CD4-positive, alpha-beta T cell treated with Interferon alpha-2 for 1 hour (primary cell): ENCODE measurements at regions not wholly inside any gene's neighbourhood (a gene's known extent, or its start where the extent isn't known, plus 50 kb on each side); places are given as distances from the start of the nearest gene placed in this dataset.

Experiments
- DNase-seq, 2 donors: peaks; one replicate each; pipeline ENCODE4 v3.0.0-alpha.2; 2020 to 2022

DNA sequence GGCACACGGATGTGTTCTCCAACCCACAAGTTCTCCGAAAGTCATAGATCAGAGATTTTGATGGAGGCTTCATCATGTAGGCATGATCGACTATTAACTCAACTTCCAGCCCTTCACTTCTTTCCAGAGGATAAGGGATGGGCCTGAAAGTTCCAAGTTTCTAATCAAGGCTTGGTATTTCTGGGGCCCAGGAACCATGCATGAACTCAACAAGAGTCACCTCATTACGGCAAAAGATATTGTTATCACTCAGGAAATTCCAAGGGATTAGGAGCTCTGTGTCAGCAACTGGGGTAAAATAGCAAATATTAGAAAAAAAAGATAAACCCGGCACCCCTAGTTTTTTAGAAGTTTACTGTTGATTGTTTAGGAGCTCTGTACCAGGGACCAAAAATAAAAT lies 240.1 kb upstream of the PPP1R2C start:
- no peak for DNase-seq

- DNase-seq, result no peak
These were observed 241.1 kb upstream of the PPP1R2C start for GRCh38 chrX:43019021-43019420.

DNA sequence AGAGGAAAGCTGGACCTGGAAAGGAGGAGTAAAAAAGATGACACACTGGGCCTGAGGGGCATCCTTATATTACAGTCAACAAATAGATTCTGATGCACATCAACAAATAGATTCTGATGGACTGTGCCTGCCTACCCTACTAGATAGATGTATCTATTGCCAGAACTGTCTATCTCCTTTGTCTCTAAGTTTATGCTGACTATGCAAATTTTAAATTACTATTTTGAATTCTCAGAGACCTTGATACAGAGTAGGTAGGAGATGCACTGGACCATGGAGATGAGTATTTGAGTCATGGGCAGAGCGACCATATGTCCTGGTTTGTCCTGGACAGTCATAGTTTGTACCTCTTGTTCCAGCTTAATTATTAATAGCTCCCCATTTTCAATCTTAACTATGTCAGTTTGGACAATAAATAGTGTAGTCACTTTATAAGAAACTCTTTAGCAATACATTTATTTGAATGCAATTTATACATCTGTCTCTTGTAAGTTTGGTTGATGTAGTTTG lies 247.9 kb upstream of the PPP1R2C start:
- DNase-seq, result no peak

GRCh38 chrX:43064096-43064495 lies 286.1 kb upstream of the PPP1R2C start:
- no peak for DNase-seq

DNA sequence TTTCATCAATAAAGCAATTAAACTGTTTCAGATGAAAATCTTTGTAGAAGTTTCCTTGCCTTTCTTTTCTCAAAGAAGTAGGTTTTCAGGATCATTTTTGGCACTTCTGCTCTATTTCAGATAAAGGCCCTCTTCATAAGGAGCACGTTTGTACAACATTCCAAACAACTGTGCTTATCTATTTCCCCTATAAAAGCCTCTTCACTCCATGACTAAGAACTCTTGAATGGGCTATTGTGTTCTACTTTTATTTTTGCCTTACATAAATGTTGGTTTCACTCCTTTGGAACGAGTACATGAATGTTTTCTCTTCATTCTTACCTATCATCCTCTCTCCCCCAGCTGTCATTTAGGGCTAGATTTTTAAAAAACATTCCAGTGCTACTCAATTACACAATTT lies 288.0 kb upstream of the PPP1R2C start:
- DNase-seq, result no peak

DNA sequence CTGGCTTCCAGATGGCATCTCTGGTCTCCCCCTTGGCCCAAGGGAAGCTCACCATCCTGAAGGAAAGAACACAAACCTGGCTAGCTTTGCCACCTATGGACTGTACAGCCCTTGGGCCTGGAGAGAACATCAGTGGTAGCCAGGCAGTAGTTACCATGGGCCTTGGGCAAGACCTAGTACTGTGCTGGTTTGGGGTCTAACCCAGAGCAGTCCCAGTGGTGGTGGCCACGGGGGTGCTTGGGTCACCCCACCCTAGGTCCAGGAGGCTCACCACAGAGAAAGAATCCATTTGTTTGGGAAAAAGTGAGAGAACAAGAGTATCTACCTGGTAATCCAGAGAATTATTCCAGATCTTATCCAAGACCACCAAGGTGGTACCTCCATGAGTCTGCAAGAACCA lies 290.7 kb upstream of the PPP1R2C start:
- DNase-seq, result no peak

DNA sequence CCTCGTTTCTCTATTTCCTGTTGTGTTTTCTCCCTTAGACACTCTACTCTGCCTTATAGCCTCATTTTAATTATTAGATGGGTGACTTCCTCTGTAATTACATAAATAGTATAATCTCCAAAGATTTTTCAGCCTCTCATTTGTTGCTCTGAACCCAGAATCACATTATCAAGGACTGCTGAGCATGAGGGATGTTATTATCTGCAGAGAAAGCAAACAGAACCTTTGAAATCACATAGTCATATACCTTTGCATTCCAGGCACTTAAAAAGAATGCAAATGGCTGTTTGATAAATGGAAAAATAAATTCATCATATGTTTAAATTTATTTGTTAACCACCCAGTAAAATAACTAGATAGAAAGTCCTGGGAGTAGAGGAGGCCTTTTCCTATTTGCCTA lies 305.1 kb upstream of the PPP1R2C start:
- DNase-seq, result no peak

GRCh38 chrX:43087830-43088229 lies 309.9 kb upstream of the PPP1R2C start:
- no peak for DNase-seq

- no peak for DNase-seq
These were observed 318.9 kb upstream of the PPP1R2C start for GRCh38 chrX:43096830-43097229.

DNA sequence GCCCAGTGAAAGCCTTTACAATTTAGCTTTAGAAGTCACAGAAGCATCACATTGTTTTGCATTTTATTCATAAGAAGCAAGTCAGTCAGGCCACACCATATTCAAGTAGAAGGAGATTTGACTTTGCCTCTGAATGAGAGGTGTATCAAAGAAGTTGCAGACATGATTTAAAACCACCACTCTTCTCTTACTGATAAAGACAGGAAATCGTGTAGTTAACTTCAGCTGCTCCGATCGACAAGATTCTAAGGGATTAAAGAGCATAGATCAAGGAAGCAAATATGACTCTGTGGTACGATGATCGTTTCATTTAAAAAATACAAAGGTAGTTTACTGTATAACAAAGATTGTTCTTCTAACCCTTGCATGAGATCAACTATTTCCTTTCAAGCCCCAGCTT lies 328.0 kb upstream of the PPP1R2C start:
- DNase-seq, result no peak

GRCh38 chrX:43108828-43109227 lies 330.9 kb upstream of the PPP1R2C start:
- DNase-seq, result no peak

GRCh38 chrX:43121637-43122036 lies 343.7 kb upstream of the PPP1R2C start:
- peak in 1 of 2 donors; percentile 18 for DNase-seq

DNA sequence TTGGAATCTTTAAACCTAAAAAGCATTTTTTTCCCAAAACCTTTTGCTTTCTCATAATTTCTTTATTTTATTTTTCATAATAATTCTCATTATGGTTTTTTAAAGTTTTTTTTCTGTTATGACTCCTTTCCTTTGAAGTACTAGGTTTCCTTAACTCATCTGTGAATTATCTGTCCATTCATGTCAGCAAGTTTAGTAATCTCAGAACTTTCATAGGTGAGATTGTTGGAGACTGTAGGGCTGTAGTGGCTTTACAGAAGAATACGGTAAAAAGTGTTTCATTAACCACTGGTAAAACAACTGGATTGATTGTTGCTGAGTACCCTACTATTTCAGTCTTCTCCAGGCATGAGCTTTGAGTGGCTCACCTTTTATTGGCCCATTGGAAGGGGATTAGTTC lies 361.7 kb upstream of the PPP1R2C start:
- no peak for DNase-seq

GRCh38 chrX:43140582-43140981 lies 362.6 kb upstream of the PPP1R2C start:
- DNase-seq, result no peak

DNA sequence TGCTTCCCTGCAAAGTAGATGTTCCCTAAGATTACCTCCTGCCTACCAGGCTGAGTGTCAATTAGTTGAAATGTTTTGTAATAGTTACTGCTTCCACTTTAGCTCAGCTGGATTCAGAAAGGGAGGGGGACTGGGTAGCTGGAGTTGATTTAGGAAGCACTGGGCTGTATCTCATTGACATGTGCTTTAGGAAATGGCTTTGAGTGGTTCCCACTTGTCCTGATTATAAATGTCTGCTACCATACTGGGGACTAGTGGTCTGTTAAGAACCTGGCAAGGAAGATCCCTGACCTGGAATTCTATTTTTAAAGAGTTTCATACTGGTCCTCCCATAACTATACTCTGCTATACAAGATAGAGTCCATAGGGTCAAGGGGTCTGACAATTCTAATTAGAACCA lies 363.9 kb upstream of the PPP1R2C start:
- DNase-seq, result no peak

DNA sequence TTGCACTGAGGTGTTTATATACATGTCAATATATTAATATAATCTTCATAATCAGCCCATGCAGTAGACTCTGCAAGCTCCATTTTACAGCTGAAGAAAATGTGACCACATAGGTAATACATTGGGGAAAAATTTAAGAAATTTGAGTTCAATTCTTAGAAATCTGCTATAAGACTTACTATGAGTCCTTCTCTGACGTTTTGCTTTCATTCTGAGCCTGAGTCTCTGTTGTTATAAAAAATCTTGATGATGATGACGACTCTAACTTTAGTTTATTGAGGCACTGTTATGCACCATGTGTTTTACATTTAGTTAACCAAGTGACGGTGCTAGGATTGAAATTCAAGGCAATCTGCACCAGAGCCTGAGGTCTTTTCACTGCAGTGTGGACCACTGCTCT lies 370.3 kb upstream of the PPP1R2C start:
- DNase-seq, result no peak

GRCh38 chrX:43165343-43165920 lies 387.5 kb upstream of the PPP1R2C start:
- no peak for DNase-seq

DNA sequence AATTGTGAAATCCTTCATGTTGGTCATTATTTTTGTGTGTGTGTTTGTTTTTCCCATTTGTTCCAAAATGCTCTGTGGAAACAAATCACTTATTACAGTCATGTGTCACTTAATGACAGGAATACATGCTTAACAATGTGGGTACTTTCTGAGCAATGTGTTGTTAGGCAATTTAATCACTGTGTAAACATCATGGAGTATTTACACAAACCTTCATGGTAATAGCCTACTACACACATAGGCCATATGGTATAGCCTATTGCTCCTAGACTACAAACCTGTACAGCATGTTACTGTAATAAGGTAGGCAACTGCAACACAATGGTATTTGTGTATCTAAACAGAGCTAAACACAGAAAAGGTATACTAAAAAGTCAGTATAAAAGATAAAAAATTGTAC lies 388.9 kb upstream of the PPP1R2C start:
- no peak for DNase-seq

DNA sequence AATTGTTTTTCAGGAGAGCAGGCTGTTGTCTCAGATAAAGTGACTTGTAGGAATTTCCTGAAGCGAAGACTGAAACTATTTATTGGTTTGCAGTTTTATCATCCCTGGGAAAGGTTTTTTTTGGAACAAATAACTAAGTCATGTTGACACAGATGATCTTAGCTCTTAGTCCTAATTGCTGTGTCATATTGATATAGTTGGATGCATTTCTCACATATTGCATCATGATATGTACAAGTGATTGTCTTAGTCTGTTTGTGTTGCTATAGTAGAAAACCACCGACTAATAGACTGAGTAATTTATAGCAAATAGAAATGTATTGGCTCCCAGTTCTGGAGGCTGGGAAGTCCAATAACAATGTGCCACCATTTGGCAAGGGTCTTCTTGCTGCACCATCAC lies 397.5 kb upstream of the PPP1R2C start:
- DNase-seq, result no peak

- no peak for DNase-seq
These were observed 398.7 kb upstream of the PPP1R2C start for GRCh38 chrX:43176686-43177085.

DNA sequence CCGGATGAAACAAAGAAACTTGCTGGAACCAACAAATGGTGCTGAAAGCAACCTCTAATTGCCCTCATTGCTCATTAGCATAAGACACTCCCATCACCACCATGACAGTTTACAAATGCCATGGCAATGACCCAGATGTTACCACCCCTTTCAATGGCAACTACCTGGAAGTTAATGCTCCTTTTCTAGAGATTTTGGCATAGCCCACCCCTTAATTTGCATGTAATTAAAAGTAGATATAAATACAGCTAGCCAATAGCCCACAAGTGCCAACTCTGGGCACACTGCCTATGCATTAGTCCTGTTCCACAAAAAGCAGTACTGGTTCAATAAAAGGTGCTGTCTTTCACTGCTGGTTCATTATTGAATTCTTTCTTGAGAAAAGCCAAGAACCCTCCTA lies 410.3 kb upstream of the PPP1R2C start:
- DNase-seq, result no peak

DNA sequence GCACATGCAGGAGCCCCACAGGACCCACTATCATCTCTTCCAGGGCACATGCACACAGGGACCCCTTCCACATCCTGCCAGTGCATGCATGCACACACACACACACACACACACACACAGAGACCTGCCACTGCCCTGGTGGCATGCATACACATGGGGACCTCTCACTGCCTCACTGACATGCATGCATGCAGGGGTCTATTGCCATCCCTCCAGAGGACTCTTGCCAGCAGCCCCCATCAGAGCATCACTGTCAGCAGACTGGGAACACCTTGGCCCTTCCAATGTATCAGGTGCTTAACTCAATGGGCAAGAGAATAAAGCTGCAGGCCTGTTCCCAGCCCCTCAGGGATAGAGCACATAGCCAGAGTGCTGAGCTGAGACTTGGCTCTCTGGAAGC lies 433.6 kb upstream of the PPP1R2C start:
- DNase-seq, result no peak

- DNase-seq, result no peak
These were observed 437.9 kb upstream of the MAOA start for GRCh38 chrX:43218198-43218597.

- no peak for DNase-seq
These were observed 431.6 kb upstream of the MAOA start for GRCh38 chrX:43224496-43224895.

DNA sequence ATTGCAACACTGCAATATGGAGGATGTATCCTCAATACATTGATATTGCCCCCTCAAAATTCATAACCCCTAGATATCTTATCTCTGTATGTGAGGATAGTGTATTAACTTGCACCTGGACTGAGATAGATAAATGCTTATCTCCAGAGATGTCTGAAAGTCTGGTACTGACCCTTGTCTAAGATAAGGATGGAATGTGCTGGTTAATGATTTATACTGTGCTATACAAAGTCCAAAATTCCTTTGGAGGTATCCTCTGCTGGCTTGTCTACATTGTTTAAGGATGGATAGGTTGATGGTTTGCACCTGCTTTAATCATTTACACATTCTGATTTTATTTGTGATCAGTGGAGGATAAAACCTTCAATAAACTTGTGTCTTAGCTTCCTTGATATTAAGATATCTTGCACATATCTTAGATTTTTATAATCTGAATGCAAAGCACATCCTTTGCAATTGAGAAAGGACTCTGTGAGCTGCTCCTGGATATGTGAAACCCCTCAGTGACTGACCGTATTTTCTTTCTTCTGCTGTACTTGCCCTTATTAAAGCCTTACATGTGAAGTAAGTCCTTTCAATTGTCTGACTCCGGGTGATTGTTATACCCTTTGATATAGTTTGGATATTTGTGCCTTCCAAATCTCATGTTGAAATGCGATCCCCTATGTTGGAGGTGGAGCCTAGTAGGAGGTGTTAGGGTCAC lies 430.3 kb upstream of the MAOA start:
- DNase-seq, result no peak
